IPS-11a (cell line): ENCODE measurements at regions not wholly inside any gene's neighbourhood (a gene's known extent, or its start where the extent isn't known, plus 50 kb on each side); places are given as distances from the start of the nearest gene placed in this dataset.
"Not testable (repeated sequence)": the region's sequence is repeated elsewhere in the genome, so short reads cannot be mapped to it uniquely, and the experiment has no call there.

Experiments
- H3K4me3 ChIP-seq: one replicate; pipeline ENCODE4 v1.5.1; 2013; ENCODE audit warnings: low read depth, low read length, control low read depth

GRCh38 chr7:67608806-67609205 is 612.2 kb downstream of the TYW1 start:
- no peak overlapping the region for H3K4me3 ChIP-seq

DNA sequence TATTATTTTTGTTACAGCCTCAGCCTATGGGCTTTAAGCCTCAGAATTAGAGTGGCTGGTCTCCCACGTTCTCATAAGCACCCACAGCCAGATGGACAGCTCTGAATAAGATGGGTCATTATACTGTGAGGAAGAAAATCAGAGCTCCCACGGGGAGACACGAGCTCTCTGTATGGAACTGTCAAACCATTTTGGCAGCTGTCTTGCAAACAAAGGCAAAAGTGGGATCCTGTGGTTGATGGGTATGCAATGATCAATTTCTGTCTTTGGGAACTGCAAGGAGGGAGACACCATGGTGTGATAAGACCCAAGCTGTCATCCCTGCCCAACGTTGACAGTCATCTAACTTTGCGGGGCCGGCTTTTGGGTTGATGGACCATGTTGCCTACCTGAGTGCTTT is 614.3 kb downstream of the TYW1 start:
- no peak overlapping the region for H3K4me3 ChIP-seq

- H3K4me3 ChIP-seq = no peak overlapping the region
Measured at GRCh38 chr7:67614843-67615242, 618.2 kb downstream of the TYW1 start.

GRCh38 chr7:67616517-67616916 is 619.9 kb downstream of the TYW1 start:
- H3K4me3 ChIP-seq = no peak overlapping the region

- H3K4me3 ChIP-seq = no peak overlapping the region
Measured at GRCh38 chr7:67618556-67619162, 622.0 kb downstream of the TYW1 start.

DNA sequence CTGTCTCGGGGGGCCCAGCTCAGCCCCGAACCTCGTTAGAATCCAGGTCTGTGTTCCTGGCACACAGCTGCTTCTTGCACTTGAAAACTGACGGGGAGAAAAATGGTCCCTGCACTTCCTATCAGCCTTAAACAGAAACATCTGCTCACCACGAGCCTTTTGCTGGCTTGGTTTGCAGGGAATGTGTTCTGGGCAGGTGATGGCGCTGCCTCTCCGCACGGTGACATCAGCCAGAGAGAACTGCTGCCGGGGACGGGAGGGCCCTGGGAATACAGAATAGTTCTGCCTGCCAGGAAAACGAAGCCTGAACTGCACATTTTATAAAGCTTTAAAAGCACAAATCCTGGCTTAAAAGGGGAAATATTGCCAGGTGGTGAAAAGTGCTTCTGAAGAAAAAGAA is 622.5 kb downstream of the TYW1 start:
- no peak overlapping the region for H3K4me3 ChIP-seq

DNA sequence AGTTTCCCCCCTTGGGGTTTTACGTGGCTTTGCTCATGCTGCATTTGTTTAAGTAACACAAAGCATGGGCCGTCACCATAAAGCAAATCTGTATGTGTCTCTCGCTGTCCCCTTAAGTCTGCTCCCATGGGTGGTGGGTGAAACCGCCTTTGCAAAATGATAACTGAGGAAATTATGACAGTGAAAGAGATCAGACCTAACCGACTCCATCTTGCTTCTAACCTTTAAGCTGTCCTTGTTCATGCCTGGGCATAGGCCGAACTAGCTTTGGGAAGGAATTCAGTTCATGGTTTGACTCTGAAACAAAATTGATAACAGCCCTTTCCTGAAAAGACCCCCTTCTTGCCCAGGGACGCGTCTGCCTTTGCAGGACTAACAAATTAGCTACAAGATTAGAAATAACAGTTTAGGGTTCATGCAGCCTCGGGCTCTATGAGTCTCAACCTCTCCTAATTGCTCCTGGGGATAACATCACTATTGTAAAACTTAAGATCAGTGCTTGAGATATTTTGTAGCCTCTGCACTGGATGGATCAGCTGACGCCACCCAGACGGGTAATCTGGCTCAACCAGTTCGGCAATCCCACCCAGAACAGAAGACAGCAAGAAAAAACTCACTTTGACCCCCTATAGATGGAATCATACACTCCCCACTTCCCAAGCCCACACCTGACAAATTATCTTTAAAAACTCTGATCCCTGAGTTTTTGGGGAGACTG is 623.7 kb downstream of the TYW1 start:
- no peak overlapping the region for H3K4me3 ChIP-seq

DNA sequence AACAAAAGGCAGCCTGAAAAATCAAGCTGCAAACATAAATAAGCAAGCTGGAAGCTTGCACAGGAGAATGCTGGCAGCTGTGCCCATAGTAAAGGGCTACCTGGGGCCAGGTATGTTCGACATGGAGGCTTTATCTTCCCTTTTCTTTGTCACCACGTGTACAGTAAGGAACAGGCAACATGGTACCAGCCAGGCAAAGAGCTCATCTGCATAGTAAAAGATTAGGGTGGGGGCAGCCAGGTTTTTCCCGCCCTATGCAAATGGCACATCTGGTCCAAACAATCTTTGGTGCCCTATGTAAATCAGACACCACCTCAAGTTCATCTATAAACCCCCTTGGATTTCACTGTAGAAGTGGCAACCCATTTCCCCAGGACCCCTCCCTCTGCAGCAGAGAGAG is 625.1 kb downstream of the TYW1 start:
- H3K4me3 ChIP-seq = no peak overlapping the region

GRCh38 chr7:67625257-67625737 is 628.7 kb downstream of the TYW1 start:
- no peak overlapping the region for H3K4me3 ChIP-seq

DNA sequence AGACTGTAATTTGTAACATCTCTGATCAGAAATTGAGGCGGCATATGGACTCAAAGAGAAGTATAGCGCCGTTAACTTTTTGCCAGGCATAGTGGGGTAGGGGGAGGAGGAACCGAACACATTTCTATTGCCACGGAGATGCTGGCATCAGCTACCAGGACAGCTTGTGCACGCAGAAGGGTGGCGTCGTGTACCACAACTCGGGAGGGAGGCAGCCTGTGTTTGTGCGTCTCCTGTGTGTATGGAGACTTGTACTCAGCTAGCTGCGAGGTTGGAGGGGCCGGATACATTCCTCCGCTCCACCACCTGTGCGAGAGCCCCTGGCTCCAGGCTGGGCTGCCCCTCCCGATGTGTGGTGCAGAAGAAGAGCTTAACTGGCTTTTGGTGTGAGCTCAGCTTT is 634.8 kb downstream of the TYW1 start:
- no peak overlapping the region for H3K4me3 ChIP-seq

GRCh38 chr7:67635271-67635670 is 638.6 kb downstream of the TYW1 start:
- H3K4me3 ChIP-seq = no peak overlapping the region

DNA sequence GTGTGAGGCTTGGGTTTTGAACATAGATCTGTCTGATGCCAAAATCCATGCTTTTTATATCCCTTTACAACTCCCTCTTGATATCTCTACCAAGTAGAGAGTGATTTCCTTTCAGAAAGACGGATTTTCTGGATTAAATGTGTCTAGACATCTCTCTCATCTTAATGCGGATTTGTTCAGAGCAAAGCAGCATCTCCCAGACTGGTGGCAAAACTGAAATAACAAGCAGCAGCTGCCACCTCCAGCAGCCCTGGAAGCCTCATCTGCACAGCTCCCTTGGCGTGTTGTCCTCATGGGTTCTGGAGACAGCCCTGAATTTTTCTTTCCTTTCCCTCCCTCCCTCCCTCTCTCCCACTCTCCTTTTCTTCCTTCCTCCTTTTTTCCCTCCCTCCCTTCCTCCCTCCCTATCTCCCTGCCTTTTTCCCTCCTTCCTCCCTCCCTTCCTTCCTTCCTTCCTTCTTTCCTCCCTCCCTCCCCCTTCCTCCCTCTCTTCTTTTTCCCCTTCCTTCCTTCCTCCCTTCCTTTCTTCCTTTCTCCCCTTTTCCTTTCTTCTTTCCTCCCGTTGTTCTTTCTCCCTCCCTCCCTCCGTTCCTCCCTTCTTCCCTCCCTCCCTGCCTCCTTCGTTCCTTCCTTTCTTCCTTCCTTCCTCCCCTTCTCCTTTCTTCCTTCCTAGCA is 639.9 kb downstream of the TYW1 start:
- H3K4me3 ChIP-seq = no peak overlapping the region

- no peak overlapping the region for H3K4me3 ChIP-seq
Measured at GRCh38 chr7:67637023-67637358, 640.4 kb downstream of the TYW1 start.

GRCh38 chr7:67642542-67642941 is 645.9 kb downstream of the TYW1 start:
- not testable (repeated sequence) for H3K4me3 ChIP-seq

GRCh38 chr7:67644151-67644550 is 647.5 kb downstream of the TYW1 start:
- no peak overlapping the region for H3K4me3 ChIP-seq

GRCh38 chr7:67652937-67653336 is 656.3 kb downstream of the TYW1 start:
- H3K4me3 ChIP-seq = no peak overlapping the region

- H3K4me3 ChIP-seq = no peak overlapping the region
Measured at GRCh38 chr7:67653856-67654454, 657.3 kb downstream of the TYW1 start.

DNA sequence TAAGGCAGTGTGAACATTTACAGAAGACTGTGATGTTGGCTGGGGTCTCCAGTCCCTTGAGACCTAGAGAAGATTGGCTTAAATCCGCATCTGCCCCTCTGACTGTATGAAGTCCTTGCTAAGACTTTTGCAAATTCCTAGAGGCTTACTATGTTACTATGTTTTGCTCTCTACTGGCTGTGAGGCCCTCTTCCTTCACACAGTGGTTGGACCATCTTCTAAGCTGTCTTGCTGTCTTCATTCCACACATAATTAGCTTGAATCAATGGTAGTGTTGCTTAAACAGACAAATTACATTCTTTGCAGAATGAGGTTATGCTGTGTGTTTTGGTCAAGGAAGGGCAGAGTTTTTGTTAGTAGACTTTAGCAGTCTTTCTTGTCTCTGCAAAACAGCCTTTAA is 658.0 kb downstream of the TYW1 start:
- H3K4me3 ChIP-seq = no peak overlapping the region

- no peak overlapping the region for H3K4me3 ChIP-seq
Measured at GRCh38 chr7:67655168-67655567, 658.5 kb downstream of the TYW1 start.

DNA sequence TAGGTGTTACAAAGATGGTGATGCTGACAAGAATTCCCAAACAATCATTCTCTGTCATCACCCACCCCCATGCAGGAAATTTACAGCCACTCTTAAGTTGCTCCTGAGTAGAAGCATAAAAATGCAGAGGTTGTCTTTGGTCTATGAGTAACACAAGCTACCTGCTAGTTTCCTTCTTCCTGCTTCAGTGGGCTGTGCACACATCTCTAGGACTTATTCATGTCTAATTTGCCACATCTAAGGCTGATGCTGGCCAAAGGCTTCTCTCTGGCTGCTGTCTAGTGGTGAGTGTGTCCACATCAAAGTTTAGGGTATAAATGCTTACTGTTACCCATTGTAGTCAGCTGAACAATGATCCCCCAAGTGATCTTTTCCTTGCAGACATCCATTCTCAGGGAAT is 662.5 kb downstream of the TYW1 start:
- H3K4me3 ChIP-seq = no peak overlapping the region

DNA sequence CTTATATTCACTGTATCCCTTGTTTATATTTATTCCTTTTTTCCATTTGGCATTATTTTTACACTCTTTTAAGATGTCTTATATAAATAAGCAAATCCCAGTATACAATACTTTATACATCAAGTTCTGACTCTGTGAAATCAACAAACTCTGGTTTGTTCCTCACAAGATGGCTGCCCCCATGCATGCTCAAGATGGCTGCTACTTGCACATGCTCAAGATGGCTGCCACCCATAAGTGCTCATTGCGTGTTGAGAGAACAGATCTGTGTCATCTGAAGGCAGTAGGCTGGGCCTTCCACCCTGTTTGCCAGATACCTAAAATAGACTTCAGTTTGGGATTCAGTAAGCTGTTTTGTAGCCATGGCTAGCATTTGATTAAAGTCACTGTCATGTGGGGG is 666.2 kb downstream of the TYW1 start:
- no peak overlapping the region for H3K4me3 ChIP-seq

DNA sequence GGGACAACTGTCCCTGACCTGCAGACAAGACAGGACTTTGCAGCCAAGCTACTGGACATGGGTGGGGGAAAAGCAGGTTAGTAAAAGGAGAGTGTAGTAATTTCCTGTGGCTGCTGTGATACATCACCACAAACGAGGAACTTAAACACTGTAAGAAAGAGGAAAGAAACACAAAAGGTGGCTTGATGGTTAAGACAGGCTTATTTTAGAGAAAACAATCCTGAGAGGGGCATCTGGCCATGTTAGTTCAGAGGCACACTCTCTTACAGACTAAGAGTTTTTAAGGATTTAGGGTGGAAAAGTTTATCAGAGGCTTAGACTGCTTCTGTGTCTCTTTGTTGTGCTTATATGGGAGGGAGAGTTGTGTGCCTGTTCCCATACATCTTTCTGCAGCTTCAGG is 667.0 kb downstream of the TYW1 start:
- no peak overlapping the region for H3K4me3 ChIP-seq
